ENCODE measurements at regions not wholly inside any gene's neighbourhood (a gene's known extent, or its start where the extent isn't known, plus 50 kb on each side); places are given as distances from the start of the nearest gene placed in this dataset.

GRCh38 chr3:82005266-82005665 lies 243.8 kb upstream of the GBE1 start:
- in situ Hi-C loops (cut with HindIII; ENCODE audit: low sequenced_read_pairs), result no loop called here
- DNase-seq (ENCODE audit: low read depth), result no peak
- H3K4me3 ChIP-seq (ENCODE audit: low read depth, low read length), result no peak overlapping the region
- no peak for TF ChIP-seq CTCF (IDR thresholded peaks at IDR 0.05; ENCODE audit: low read depth, low read length, missing control alignments)

DNA sequence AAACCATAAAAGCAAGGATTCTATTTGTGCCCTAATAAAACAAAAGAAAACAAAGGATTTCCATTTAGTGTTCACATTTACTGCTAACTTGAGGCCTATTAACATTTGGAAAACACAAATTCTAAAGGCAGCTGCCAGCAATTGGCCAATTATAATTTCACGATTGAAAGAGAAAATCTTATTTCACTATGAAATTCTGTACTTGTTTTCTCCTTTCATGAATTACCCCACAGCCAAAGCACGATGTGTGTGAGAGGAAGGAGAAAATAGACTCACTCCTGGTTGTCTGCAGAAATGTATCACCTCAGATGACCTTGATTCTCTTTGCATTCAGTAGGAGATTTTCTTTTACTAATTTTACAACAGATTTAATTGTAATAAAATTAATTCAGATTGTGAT lies 242.8 kb upstream of the GBE1 start:
- H3K4me3 ChIP-seq (ENCODE audit: low read depth, low read length), result no peak overlapping the region
- in situ Hi-C loops (cut with HindIII; ENCODE audit: low sequenced_read_pairs), result no loop called here
- no peak for DNase-seq (ENCODE audit: low read depth)
- no peak for TF ChIP-seq CTCF (IDR thresholded peaks at IDR 0.05; ENCODE audit: low read depth, low read length, missing control alignments)

DNA sequence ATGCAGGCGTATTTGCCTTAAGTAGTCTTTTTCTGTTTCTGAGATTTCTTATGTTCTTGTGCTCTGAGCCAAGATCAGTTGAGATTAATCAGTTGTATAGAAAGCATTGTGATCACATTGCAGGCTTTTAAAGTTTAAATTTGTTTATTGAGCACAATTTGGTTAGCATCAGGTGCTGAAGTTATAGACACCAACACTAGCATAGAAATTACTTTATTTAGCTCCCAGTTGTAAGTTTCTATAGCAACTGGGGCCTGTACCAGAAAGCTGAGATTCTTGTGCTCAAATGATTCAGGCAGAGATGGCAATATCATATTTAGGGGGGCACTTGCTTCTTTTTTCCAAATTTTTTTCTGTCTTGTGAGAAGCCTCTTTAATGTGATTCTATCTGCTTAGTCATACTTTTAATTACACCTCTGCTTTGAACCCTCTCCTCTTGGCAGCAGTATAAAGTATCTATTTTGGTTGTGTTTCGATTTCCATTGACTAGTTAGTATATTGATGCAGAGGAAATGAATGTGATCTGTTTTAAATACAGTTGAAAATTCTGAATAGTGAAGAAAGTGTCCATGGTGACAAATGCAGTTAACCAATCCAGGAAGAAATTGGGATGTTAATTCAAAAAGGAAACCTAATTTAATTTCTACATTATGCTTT lies 241.7 kb upstream of the GBE1 start:
- no peak for DNase-seq (ENCODE audit: low read depth)
- no peak overlapping the region for H3K4me3 ChIP-seq (ENCODE audit: low read depth, low read length)
- in situ Hi-C loops (cut with HindIII; ENCODE audit: low sequenced_read_pairs), result no loop called here
- TF ChIP-seq CTCF (IDR thresholded peaks at IDR 0.05; ENCODE audit: low read depth, low read length, missing control alignments), result no peak

GRCh38 chr3:82002491-82002890 lies 241.0 kb upstream of the GBE1 start:
- no peak overlapping the region for H3K4me3 ChIP-seq (ENCODE audit: low read depth, low read length)
- in situ Hi-C loops (cut with HindIII; ENCODE audit: low sequenced_read_pairs), result no loop called here
- no peak for TF ChIP-seq CTCF (IDR thresholded peaks at IDR 0.05; ENCODE audit: low read depth, low read length, missing control alignments)
- DNase-seq (ENCODE audit: low read depth), result no peak

GRCh38 chr3:82001276-82001923 lies 240.0 kb upstream of the GBE1 start:
- H3K4me3 ChIP-seq (ENCODE audit: low read depth, low read length), result no peak overlapping the region
- no peak for DNase-seq (ENCODE audit: low read depth)
- no peak for TF ChIP-seq CTCF (IDR thresholded peaks at IDR 0.05; ENCODE audit: low read depth, low read length, missing control alignments)
- in situ Hi-C loops (cut with HindIII; ENCODE audit: low sequenced_read_pairs), result no loop called here

GRCh38 chr3:82000773-82001172 lies 239.3 kb upstream of the GBE1 start:
- in situ Hi-C loops (cut with HindIII; ENCODE audit: low sequenced_read_pairs), result no loop called here
- peak; percentile 15 for DNase-seq (ENCODE audit: low read depth)

More at GRCh38 chr3:82000773-82001172, 239.3 kb upstream of the GBE1 start:
- no peak overlapping the region for H3K4me3 ChIP-seq (ENCODE audit: low read depth, low read length)
- no peak for TF ChIP-seq CTCF (IDR thresholded peaks at IDR 0.05; ENCODE audit: low read depth, low read length, missing control alignments)
